ENCODE measurements at regions not wholly inside any gene's neighbourhood (a gene's known extent, or its start where the extent isn't known, plus 50 kb on each side); places are given as distances from the start of the nearest gene placed in this dataset.
"Not testable (repeated sequence)": the region's sequence is repeated elsewhere in the genome, so short reads cannot be mapped to it uniquely, and the experiment has no call there.

DNA sequence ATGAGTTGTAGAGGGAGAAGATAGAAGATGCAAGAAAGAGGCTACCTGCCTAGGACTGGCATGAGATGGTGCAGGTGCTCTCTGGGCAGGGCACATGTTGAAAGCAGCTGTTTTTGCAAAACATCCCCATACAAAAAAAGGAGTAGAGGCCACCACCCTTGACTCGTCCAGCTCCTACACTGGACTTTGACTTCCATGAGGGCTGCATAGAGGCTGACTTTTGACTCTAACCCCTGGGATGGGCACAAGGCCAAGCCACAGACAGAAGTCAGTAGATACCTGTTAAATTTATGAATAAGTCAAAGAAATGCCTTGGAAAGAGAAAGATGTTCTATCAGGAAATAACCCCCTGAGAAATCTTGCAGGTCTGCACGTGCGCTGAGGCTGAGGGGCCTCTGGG is 1139.1 kb upstream of the TMEM132C start:
- ChIA-PET CTCF (interaction anchor here (0.6 kb wide), 1 partner anchor 37 kb away, joined by 3 read pairs; no protein-coding TSS in a partner anchor), POLR2A (ENCODE audit: unreplicated experiment) (no interaction called here)
- no peak for DNase-seq
- Histone ChIP-seq H4K20me1 (ENCODE audit: insufficient read depth) (no peaks in the 10 kb centered on the region), H3K4me3 (no peak overlapping the region), H3K4me1 (replicated peaks; ENCODE audit: insufficient read depth) (peaks cover 32% of the 10 kb centered on the region), H3K9me3 (ENCODE audit: insufficient read depth, low read depth) (no peaks in the 10 kb centered on the region), H3K36me3 (ENCODE audit: low read depth) (no peaks in the 10 kb centered on the region), H3K79me2 (ENCODE audit: low read depth) (no peaks in the 10 kb centered on the region), H3K4me2 (peak overlapping the region; percentile 71; the same call in 1 of the 2 replicates), H3F3A (ENCODE audit: insufficient read depth, low read depth) (peaks cover 35% of the 10 kb centered on the region), H2AFZ (no peak overlapping the region), H3K9me2 (ENCODE audit: insufficient read depth) (no peaks in the 10 kb centered on the region), H3K27ac (peak overlapping the region; percentile 94), H3K27me3 (ENCODE audit: insufficient read depth, low read depth) (no peaks in the 10 kb centered on the region)
- TF ChIP-seq EZH2 (IDR thresholded peaks at IDR 0.05; ENCODE audit: low read depth), result no peak
- TF ChIP-seq, protein P1, sequence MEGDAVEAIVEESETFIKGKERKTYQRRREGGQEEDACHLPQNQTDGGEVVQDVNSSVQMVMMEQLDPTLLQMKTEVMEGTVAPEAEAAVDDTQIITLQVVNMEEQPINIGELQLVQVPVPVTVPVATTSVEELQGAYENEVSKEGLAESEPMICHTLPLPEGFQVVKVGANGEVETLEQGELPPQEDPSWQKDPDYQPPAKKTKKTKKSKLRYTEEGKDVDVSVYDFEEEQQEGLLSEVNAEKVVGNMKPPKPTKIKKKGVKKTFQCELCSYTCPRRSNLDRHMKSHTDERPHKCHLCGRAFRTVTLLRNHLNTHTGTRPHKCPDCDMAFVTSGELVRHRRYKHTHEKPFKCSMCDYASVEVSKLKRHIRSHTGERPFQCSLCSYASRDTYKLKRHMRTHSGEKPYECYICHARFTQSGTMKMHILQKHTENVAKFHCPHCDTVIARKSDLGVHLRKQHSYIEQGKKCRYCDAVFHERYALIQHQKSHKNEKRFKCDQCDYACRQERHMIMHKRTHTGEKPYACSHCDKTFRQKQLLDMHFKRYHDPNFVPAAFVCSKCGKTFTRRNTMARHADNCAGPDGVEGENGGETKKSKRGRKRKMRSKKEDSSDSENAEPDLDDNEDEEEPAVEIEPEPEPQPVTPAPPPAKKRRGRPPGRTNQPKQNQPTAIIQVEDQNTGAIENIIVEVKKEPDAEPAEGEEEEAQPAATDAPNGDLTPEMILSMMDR (conservative IDR thresholded peaks at IDR 0.05), result no peak
- no TSS peak for BruUV-seq (replicated peaks)
- intact Hi-C loops (cut with micrococcal nuclease; ENCODE audit: unreplicated experiment), result loop anchor here (5.0 kb wide), 1 partner anchor 164 kb away; no protein-coding TSS in a partner anchor

DNA sequence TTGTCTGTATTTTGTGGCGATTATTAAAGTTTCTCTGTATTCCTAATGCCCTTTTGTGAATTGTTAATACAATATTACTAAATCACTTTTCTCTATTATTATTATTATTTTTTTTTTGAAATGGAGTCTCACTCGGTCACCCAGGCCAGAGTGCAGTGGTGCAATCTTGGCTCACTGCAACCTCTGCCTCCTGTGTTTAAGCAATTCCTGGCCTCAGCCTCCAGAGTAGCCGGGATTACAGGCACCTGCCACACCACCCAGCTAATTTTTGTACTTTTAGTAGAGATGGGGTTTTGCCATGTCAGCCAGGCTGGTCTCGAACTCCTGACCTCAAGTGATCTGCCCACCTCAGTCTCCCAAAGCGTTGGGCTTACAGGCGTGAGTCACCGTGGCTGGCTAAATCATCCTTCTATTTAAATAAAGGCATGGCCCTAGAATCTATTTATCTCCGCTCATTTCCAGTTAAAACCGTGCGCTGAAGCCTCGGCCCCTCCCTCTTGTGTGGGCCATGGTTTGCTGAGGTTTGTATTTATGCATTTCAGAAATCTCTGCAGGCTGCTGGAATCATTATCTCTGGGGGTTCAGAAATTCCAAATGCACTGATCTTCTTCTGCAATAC is 1136.4 kb upstream of the TMEM132C start:
- intact Hi-C loops (cut with micrococcal nuclease; ENCODE audit: unreplicated experiment), result no loop called here
- peaks cover 28% of the 10 kb centered on the region for H3K4me1 ChIP-seq (replicated peaks; ENCODE audit: insufficient read depth)

DNA sequence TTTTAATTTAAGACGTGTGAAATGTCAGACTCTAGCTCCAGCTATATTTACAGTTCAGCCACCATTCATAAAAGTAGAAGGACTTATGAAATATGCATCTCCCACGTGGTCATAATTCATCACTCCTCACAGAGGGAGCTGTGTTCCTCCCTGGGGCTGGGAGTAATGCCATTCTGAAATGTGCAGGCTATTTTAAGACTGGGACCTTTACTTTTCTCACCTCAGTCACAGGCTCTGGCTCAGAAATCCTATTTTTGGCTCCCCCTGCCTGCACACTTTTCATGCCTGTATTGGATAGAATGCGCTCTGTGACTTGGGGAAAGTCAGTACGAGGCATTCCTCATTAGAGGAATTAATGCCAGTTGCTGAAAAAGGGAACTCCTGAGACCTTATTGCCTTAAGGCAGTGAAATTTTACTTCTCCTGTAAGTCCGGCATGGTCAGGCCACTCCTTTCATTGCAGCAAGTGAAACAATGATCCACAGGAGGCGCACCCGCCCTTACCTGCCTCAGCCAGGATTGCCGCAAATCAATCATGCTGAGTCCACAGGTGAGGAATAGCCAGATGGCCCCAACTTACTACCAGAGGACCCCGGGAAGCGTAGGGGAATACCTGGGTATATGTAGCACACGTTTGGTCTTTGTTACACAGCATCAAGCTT is 1133.2 kb upstream of the TMEM132C start:
- TF ChIP-seq EZH2 (IDR thresholded peaks at IDR 0.05; ENCODE audit: low read depth), result no peak
- TF ChIP-seq, protein P1 (conservative IDR thresholded peaks at IDR 0.05), result no peak
- intact Hi-C loops (cut with micrococcal nuclease; ENCODE audit: unreplicated experiment), result no loop called here
- Histone ChIP-seq H3K79me2 (ENCODE audit: low read depth) (no peaks in the 10 kb centered on the region), H3K4me3 (no peak overlapping the region), H3K4me1 (replicated peaks; ENCODE audit: insufficient read depth) (no peaks in the 10 kb centered on the region), H3F3A (ENCODE audit: insufficient read depth, low read depth) (no peaks in the 10 kb centered on the region), H3K9me3 (ENCODE audit: insufficient read depth, low read depth) (no peaks in the 10 kb centered on the region), H3K27me3 (ENCODE audit: insufficient read depth, low read depth) (no peaks in the 10 kb centered on the region), H4K20me1 (ENCODE audit: insufficient read depth) (no peaks in the 10 kb centered on the region), H3K27ac (no peak overlapping the region), H3K36me3 (ENCODE audit: low read depth) (no peaks in the 10 kb centered on the region), H3K9me2 (ENCODE audit: insufficient read depth) (no peaks in the 10 kb centered on the region), H2AFZ (no peak overlapping the region), H3K4me2 (no peak overlapping the region)
- DNase-seq, result no peak
- ChIA-PET POLR2A (ENCODE audit: unreplicated experiment) (no interaction called here), CTCF (no interaction called here)
- no TSS peak for BruUV-seq (replicated peaks)

More for the DNA sequence above, 1136.4 kb upstream of the TMEM132C start:
- Histone ChIP-seq H3K4me3 (no peak overlapping the region), H4K20me1 (ENCODE audit: insufficient read depth) (no peaks in the 10 kb centered on the region), H3K27ac (no peak overlapping the region), H3K79me2 (ENCODE audit: low read depth) (no peaks in the 10 kb centered on the region), H3K4me2 (no peak overlapping the region), H3K9me2 (ENCODE audit: insufficient read depth) (no peaks in the 10 kb centered on the region), H3K9me3 (ENCODE audit: insufficient read depth, low read depth) (no peaks in the 10 kb centered on the region), H3K27me3 (ENCODE audit: insufficient read depth, low read depth) (no peaks in the 10 kb centered on the region), H3F3A (ENCODE audit: insufficient read depth, low read depth) (peaks cover 28% of the 10 kb centered on the region), H2AFZ (no peak overlapping the region), H3K36me3 (ENCODE audit: low read depth) (no peaks in the 10 kb centered on the region)
- ChIA-PET CTCF (no interaction called here), POLR2A (ENCODE audit: unreplicated experiment) (no interaction called here)
- no peak for DNase-seq
- BruUV-seq (replicated peaks), result no TSS peak
- no peak for TF ChIP-seq EZH2 (IDR thresholded peaks at IDR 0.05; ENCODE audit: low read depth)
- TF ChIP-seq, protein P1 (conservative IDR thresholded peaks at IDR 0.05), result no peak

DNA sequence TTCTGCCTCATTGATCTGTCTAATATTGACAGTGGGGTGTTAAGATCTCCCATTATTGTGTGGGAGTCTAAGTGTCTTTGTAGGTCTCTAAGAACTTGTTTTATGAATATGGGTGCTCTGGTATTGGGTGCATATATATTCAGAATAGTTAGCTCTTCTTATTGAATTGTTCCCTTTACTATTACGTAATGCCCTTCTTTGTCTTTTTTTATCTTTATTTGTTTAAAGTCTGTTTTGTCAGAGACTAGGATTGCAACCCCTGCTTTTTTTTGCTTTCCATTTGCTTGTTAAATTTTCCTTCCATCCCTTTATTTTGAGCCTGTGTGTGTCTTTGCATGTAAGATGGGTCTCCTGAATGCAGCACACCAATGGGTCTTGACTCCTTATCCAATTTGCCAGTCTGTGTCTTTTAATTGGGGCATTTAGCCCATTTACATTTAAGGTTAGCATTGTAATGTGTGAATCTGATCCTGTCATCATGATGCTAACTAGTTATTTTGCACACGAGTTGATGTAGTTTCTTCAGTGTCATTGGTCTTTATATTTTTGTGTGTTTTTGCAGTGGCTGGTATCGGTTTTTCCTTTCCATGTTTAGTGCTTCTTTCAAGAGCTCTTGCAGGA is 1126.0 kb upstream of the TMEM132C start:
- H3K4me1 ChIP-seq (replicated peaks; ENCODE audit: insufficient read depth); H3K9me2 ChIP-seq (ENCODE audit: insufficient read depth); H3K4me2 ChIP-seq; H3K36me3 ChIP-seq (ENCODE audit: low read depth); intact Hi-C loops (cut with micrococcal nuclease; ENCODE audit: unreplicated experiment); H2AFZ ChIP-seq; H3K27me3 ChIP-seq (ENCODE audit: insufficient read depth, low read depth); H3K4me3 ChIP-seq; CTCF ChIA-PET; H3K9me3 ChIP-seq (ENCODE audit: insufficient read depth, low read depth); H4K20me1 ChIP-seq (ENCODE audit: insufficient read depth); H3K79me2 ChIP-seq (ENCODE audit: low read depth); H3F3A ChIP-seq (ENCODE audit: insufficient read depth, low read depth); H3K27ac ChIP-seq; DNase-seq; BruUV-seq (replicated peaks); POLR2A ChIA-PET (ENCODE audit: unreplicated experiment): not testable (repeated sequence)
